DMS153 treated with DMSO at 0.1 percent for 48 hours (cell line): ENCODE measurements at regions not wholly inside any gene's neighbourhood (a gene's known extent, or its start where the extent isn't known, plus 50 kb on each side); places are given as distances from the start of the nearest gene placed in this dataset.
"Not testable (repeated sequence)": the region's sequence is repeated elsewhere in the genome, so short reads cannot be mapped to it uniquely, and the experiment has no call there.

Source experiments
- DNase-seq: peaks from one replicate; lab custom pipeline; 2025; ENCODE audit not compliant: unreplicated experiment; lab: John Stamatoyannopoulos, UW

- no peak for DNase-seq
These were observed 744.6 kb downstream of the BRINP1 start for GRCh38 chr9:118624608-118625007.

- no peak for DNase-seq
These were observed 739.2 kb downstream of the BRINP1 start for GRCh38 chr9:118630079-118630478.

GRCh38 chr9:118630931-118631595 lies 738.2 kb downstream of the BRINP1 start:
- no peak for DNase-seq

GRCh38 chr9:118631956-118632355 lies 737.3 kb downstream of the BRINP1 start:
- DNase-seq = no peak

GRCh38 chr9:118635416-118635815 lies 733.8 kb downstream of the BRINP1 start:
- DNase-seq = no peak

- no peak for DNase-seq
These were observed 731.6 kb downstream of the BRINP1 start for GRCh38 chr9:118637681-118638080.

- DNase-seq = no peak
These were observed 728.2 kb downstream of the BRINP1 start for GRCh38 chr9:118640836-118641560.

GRCh38 chr9:118643118-118643517 lies 726.1 kb downstream of the BRINP1 start:
- DNase-seq = no peak

GRCh38 chr9:118644066-118644465 lies 725.2 kb downstream of the BRINP1 start:
- DNase-seq = no peak

GRCh38 chr9:118647331-118647730 lies 721.9 kb downstream of the BRINP1 start:
- no peak for DNase-seq

GRCh38 chr9:118650417-118650816 lies 718.8 kb downstream of the BRINP1 start:
- no peak for DNase-seq

GRCh38 chr9:118651511-118651910 lies 717.7 kb downstream of the BRINP1 start:
- DNase-seq = no peak

- no peak for DNase-seq
These were observed 717.0 kb downstream of the BRINP1 start for GRCh38 chr9:118652258-118652657.

GRCh38 chr9:118652912-118653311 lies 716.3 kb downstream of the BRINP1 start:
- no peak for DNase-seq

GRCh38 chr9:118659011-118659410 lies 710.2 kb downstream of the BRINP1 start:
- no peak for DNase-seq

- no peak for DNase-seq
These were observed 703.9 kb downstream of the BRINP1 start for GRCh38 chr9:118665226-118665919.

- DNase-seq = no peak
These were observed 699.0 kb downstream of the BRINP1 start for GRCh38 chr9:118670011-118670953.

- peak; percentile 50 for DNase-seq
These were observed 694.3 kb downstream of the BRINP1 start for GRCh38 chr9:118674942-118675341.

GRCh38 chr9:118677936-118678653 lies 691.1 kb downstream of the BRINP1 start:
- not testable (repeated sequence) for DNase-seq

- peak; percentile 64 for DNase-seq
These were observed 682.3 kb downstream of the BRINP1 start for GRCh38 chr9:118686959-118687358.
